ENCODE measurements at regions not wholly inside any gene's neighbourhood (a gene's known extent, or its start where the extent isn't known, plus 50 kb on each side); places are given as distances from the start of the nearest gene placed in this dataset.

GRCh38 chr11:112805658-112806057 lies 155.6 kb upstream of the NCAM1 start:
- TF ChIP-seq, protein P1, sequence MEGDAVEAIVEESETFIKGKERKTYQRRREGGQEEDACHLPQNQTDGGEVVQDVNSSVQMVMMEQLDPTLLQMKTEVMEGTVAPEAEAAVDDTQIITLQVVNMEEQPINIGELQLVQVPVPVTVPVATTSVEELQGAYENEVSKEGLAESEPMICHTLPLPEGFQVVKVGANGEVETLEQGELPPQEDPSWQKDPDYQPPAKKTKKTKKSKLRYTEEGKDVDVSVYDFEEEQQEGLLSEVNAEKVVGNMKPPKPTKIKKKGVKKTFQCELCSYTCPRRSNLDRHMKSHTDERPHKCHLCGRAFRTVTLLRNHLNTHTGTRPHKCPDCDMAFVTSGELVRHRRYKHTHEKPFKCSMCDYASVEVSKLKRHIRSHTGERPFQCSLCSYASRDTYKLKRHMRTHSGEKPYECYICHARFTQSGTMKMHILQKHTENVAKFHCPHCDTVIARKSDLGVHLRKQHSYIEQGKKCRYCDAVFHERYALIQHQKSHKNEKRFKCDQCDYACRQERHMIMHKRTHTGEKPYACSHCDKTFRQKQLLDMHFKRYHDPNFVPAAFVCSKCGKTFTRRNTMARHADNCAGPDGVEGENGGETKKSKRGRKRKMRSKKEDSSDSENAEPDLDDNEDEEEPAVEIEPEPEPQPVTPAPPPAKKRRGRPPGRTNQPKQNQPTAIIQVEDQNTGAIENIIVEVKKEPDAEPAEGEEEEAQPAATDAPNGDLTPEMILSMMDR (IDR thresholded peaks at IDR 0.05; ENCODE audit: low read length, missing control alignments), result no peak
- no peak for DNase-seq (ENCODE audit: low read depth)
- no peak overlapping the region for H3K4me3 ChIP-seq (replicated peaks; ENCODE audit: low read depth, low read length)

GRCh38 chr11:112806256-112806655 lies 155.0 kb upstream of the NCAM1 start:
- no peak for DNase-seq (ENCODE audit: low read depth)
- TF ChIP-seq, protein P1 (IDR thresholded peaks at IDR 0.05; ENCODE audit: low read length, missing control alignments), result no peak
- no peak overlapping the region for H3K4me3 ChIP-seq (replicated peaks; ENCODE audit: low read depth, low read length)

- TF ChIP-seq, protein P1 (IDR thresholded peaks at IDR 0.05; ENCODE audit: low read length, missing control alignments), result no peak
- DNase-seq (ENCODE audit: low read depth), result no peak
- H3K4me3 ChIP-seq (replicated peaks; ENCODE audit: low read depth, low read length), result no peak overlapping the region
These were observed 154.3 kb upstream of the NCAM1 start for GRCh38 chr11:112806876-112807275.

- H3K4me3 ChIP-seq (replicated peaks; ENCODE audit: low read depth, low read length), result no peak overlapping the region
- DNase-seq (ENCODE audit: low read depth), result no peak
- TF ChIP-seq, protein P1 (IDR thresholded peaks at IDR 0.05; ENCODE audit: low read length, missing control alignments), result no peak
These were observed 151.8 kb upstream of the NCAM1 start for GRCh38 chr11:112809429-112809828.

- DNase-seq (ENCODE audit: low read depth), result no peak
These were observed 150.3 kb upstream of the NCAM1 start for GRCh38 chr11:112810951-112811350.

DNA sequence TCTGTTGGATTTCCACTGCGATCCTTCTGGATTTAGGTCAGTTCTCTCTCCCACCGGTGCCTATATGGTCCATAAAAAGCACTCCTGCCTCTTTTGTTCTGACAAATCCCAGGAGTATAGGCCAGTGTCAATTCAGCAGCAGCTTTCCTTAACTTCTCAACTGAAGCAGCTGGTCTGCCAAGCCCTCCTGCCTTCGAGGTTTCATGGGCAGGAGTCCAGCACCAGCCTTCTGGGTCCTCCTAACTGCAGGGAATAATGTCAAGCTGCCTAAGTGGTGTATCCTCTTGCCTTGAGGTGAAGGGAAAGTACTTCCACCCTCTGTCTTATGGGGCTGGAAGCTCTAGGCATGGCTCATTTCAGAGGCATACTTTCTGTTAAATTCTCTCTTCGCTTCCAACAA lies 149.4 kb upstream of the NCAM1 start:
- TF ChIP-seq, protein P1 (IDR thresholded peaks at IDR 0.05; ENCODE audit: low read length, missing control alignments), result no peak

More at GRCh38 chr11:112810951-112811350, 150.3 kb upstream of the NCAM1 start:
- TF ChIP-seq, protein P1 (IDR thresholded peaks at IDR 0.05; ENCODE audit: low read length, missing control alignments), result no peak
- no peak overlapping the region for H3K4me3 ChIP-seq (replicated peaks; ENCODE audit: low read depth, low read length)

DNA sequence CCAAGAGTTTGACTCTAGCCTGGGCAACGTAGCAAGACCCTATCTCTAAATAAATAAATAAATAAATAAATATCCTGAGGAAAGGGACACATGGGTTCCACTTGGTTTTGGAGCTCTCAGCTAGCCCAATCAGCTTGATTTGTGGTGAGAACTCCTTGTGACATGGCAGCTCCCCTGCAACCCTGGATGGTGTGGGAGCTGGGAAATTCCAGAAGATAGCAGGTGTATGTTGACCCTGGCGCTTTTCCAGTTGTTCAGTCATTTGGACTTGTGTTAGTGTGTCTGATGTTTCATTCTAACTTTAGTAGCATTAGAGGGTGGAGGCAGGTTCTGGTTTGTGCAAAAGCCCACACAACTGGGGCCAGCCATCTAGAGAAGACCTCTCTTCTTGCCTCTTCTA lies 148.5 kb upstream of the NCAM1 start:
- H3K4me3 ChIP-seq (replicated peaks; ENCODE audit: low read depth, low read length), result no peak overlapping the region
- DNase-seq (ENCODE audit: low read depth), result no peak
- TF ChIP-seq, protein P1 (IDR thresholded peaks at IDR 0.05; ENCODE audit: low read length, missing control alignments), result no peak

More for the DNA sequence above, 149.4 kb upstream of the NCAM1 start:
- no peak overlapping the region for H3K4me3 ChIP-seq (replicated peaks; ENCODE audit: low read depth, low read length)
- DNase-seq (ENCODE audit: low read depth), result no peak
